ENCODE measurements at regions not wholly inside any gene's neighbourhood (a gene's known extent, or its start where the extent isn't known, plus 50 kb on each side); places are given as distances from the start of the nearest gene placed in this dataset.

GRCh38 chr9:38288502-38288901 is 104.0 kb upstream of the ALDH1B1 start:
- Histone ChIP-seq H3K36me3 (ENCODE audit: control insufficient read depth, insufficient read depth, low read length) (no peaks in the 10 kb centered on the region), H3K56ac (ENCODE audit: low read length) (no peak overlapping the region), H3K79me2 (ENCODE audit: control insufficient read depth, insufficient read depth, low read length) (no peaks in the 10 kb centered on the region), H3K23ac (ENCODE audit: low read length) (no peak overlapping the region), H3K4ac (ENCODE audit: low read depth, low read length) (no peak overlapping the region), H3K4me3 (ENCODE audit: low read length) (no peak overlapping the region), H2BK120ac (ENCODE audit: low read depth, low read length) (no peak overlapping the region), H3K27ac (ENCODE audit: low read depth, low read length) (no peak overlapping the region), H4K8ac (ENCODE audit: low read depth, low read length) (no peak overlapping the region), H3K18ac (ENCODE audit: low read length) (no peak overlapping the region), H2BK15ac (replicated peaks; ENCODE audit: low read depth) (no peak overlapping the region), H3K4me1 (ENCODE audit: control insufficient read depth, low read depth, low read length) (no peaks in the 10 kb centered on the region), H4K5ac (ENCODE audit: low read length) (no peak overlapping the region), H3K9ac (ENCODE audit: low read length) (no peak overlapping the region), H2AK5ac (ENCODE audit: low read length) (no peak overlapping the region), H3K27me3 (ENCODE audit: insufficient read depth, low read length, poor library complexity) (no peaks in the 10 kb centered on the region), H2BK5ac (ENCODE audit: low read length) (no peak overlapping the region), H3K4me2 (ENCODE audit: low read length) (no peak overlapping the region), H3K79me1 (ENCODE audit: low read length) (no peaks in the 10 kb centered on the region)
- DNase-seq, result no peak
- no CpG with 5 or more reads among the region's 2 CpGs for WGBS (ENCODE audit: extremely low coverage, insufficient coverage, low lambda C conversion rate)

DNA sequence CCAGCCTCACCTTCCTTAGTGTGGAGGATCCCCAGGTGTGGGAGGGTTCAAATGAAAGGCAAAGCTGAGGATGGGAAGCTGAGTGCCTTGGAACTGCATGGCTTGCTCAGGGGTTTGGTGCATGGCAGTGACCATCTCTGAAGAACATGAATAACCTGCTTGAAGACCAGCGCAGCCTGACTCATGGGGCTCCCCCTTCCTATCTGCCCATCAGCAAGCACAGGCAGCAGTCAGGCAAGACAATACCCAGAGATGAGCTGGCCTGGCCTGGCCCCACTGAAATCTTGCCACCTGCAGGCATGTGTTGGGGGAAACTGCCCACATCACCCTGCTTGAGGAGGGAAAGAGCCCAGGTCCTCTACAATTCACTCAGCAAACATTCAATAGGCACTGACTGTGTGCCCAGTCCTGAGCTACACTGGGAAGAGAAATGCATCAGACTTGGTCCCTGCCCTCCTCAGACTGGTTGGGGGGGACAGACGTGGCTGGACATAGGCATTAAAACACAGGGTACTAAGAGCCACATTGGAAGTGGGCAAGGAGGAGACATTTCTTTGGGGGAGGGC is 105.0 kb upstream of the ALDH1B1 start:
- Histone ChIP-seq H2BK5ac (ENCODE audit: low read length) (no peak overlapping the region), H3K18ac (ENCODE audit: low read length) (no peak overlapping the region), H3K4me2 (ENCODE audit: low read length) (no peak overlapping the region), H3K79me1 (ENCODE audit: low read length) (no peaks in the 10 kb centered on the region), H3K4ac (ENCODE audit: low read depth, low read length) (no peak overlapping the region), H3K56ac (ENCODE audit: low read length) (no peak overlapping the region), H4K5ac (ENCODE audit: low read length) (no peak overlapping the region), H2BK120ac (ENCODE audit: low read depth, low read length) (no peak overlapping the region), H3K36me3 (ENCODE audit: control insufficient read depth, insufficient read depth, low read length) (no peaks in the 10 kb centered on the region), H3K4me1 (ENCODE audit: control insufficient read depth, low read depth, low read length) (no peaks in the 10 kb centered on the region), H3K79me2 (ENCODE audit: control insufficient read depth, insufficient read depth, low read length) (no peaks in the 10 kb centered on the region), H2AK5ac (ENCODE audit: low read length) (no peak overlapping the region), H3K23ac (ENCODE audit: low read length) (no peak overlapping the region), H4K8ac (ENCODE audit: low read depth, low read length) (no peak overlapping the region), H3K27ac (ENCODE audit: low read depth, low read length) (no peak overlapping the region), H3K4me3 (ENCODE audit: low read length) (no peak overlapping the region), H3K27me3 (ENCODE audit: insufficient read depth, low read length, poor library complexity) (no peaks in the 10 kb centered on the region), H3K9ac (ENCODE audit: low read length) (no peak overlapping the region), H2BK15ac (replicated peaks; ENCODE audit: low read depth) (no peak overlapping the region)
- no CpG with 5 or more reads among the region's 2 CpGs for WGBS (ENCODE audit: extremely low coverage, insufficient coverage, low lambda C conversion rate)
- DNase-seq, result no peak

GRCh38 chr9:38286766-38287165 is 105.7 kb upstream of the ALDH1B1 start:
- H3K4me2 ChIP-seq (ENCODE audit: low read length), result no peak overlapping the region
- no peak overlapping the region for H2BK5ac ChIP-seq (ENCODE audit: low read length)
- H3K9ac ChIP-seq (ENCODE audit: low read length), result no peak overlapping the region
- H3K27ac ChIP-seq (ENCODE audit: low read depth, low read length), result no peak overlapping the region
- no peak overlapping the region for H3K56ac ChIP-seq (ENCODE audit: low read length)
- no peak overlapping the region for H4K8ac ChIP-seq (ENCODE audit: low read depth, low read length)
- no peak overlapping the region for H3K23ac ChIP-seq (ENCODE audit: low read length)
- no peaks in the 10 kb centered on the region for H3K4me1 ChIP-seq (ENCODE audit: control insufficient read depth, low read depth, low read length)
- no peak overlapping the region for H2BK15ac ChIP-seq (replicated peaks; ENCODE audit: low read depth)
- no peaks in the 10 kb centered on the region for H3K79me1 ChIP-seq (ENCODE audit: low read length)
- no peak overlapping the region for H2AK5ac ChIP-seq (ENCODE audit: low read length)
- H2BK120ac ChIP-seq (ENCODE audit: low read depth, low read length), result no peak overlapping the region
- H3K79me2 ChIP-seq (ENCODE audit: control insufficient read depth, insufficient read depth, low read length), result no peaks in the 10 kb centered on the region
- H3K36me3 ChIP-seq (ENCODE audit: control insufficient read depth, insufficient read depth, low read length), result no peaks in the 10 kb centered on the region
- no peak for DNase-seq
- no peaks in the 10 kb centered on the region for H3K27me3 ChIP-seq (ENCODE audit: insufficient read depth, low read length, poor library complexity)
- H4K5ac ChIP-seq (ENCODE audit: low read length), result no peak overlapping the region
- H3K4me3 ChIP-seq (ENCODE audit: low read length), result no peak overlapping the region
- H3K4ac ChIP-seq (ENCODE audit: low read depth, low read length), result no peak overlapping the region
- no CpG with 5 or more reads among the region's 2 CpGs for WGBS (ENCODE audit: extremely low coverage, insufficient coverage, low lambda C conversion rate)
- H3K18ac ChIP-seq (ENCODE audit: low read length), result no peak overlapping the region

- Histone ChIP-seq H3K27ac (ENCODE audit: low read depth, low read length) (no peak overlapping the region), H3K56ac (ENCODE audit: low read length) (no peak overlapping the region), H3K79me1 (ENCODE audit: low read length) (no peaks in the 10 kb centered on the region), H2AK5ac (ENCODE audit: low read length) (no peak overlapping the region), H4K8ac (ENCODE audit: low read depth, low read length) (no peak overlapping the region), H3K4me1 (ENCODE audit: control insufficient read depth, low read depth, low read length) (no peaks in the 10 kb centered on the region), H3K4me2 (ENCODE audit: low read length) (no peak overlapping the region), H3K9ac (ENCODE audit: low read length) (no peak overlapping the region), H3K36me3 (ENCODE audit: control insufficient read depth, insufficient read depth, low read length) (no peaks in the 10 kb centered on the region), H3K18ac (ENCODE audit: low read length) (no peak overlapping the region), H3K27me3 (ENCODE audit: insufficient read depth, low read length, poor library complexity) (no peaks in the 10 kb centered on the region), H2BK5ac (ENCODE audit: low read length) (no peak overlapping the region), H3K4me3 (ENCODE audit: low read length) (no peak overlapping the region), H3K4ac (ENCODE audit: low read depth, low read length) (no peak overlapping the region), H2BK120ac (ENCODE audit: low read depth, low read length) (no peak overlapping the region), H3K79me2 (ENCODE audit: control insufficient read depth, insufficient read depth, low read length) (no peaks in the 10 kb centered on the region), H4K5ac (ENCODE audit: low read length) (no peak overlapping the region), H3K23ac (ENCODE audit: low read length) (no peak overlapping the region), H2BK15ac (replicated peaks; ENCODE audit: low read depth) (no peak overlapping the region)
- peak; percentile 45 for DNase-seq
These were observed 106.1 kb upstream of the ALDH1B1 start for GRCh38 chr9:38286357-38286756.

DNA sequence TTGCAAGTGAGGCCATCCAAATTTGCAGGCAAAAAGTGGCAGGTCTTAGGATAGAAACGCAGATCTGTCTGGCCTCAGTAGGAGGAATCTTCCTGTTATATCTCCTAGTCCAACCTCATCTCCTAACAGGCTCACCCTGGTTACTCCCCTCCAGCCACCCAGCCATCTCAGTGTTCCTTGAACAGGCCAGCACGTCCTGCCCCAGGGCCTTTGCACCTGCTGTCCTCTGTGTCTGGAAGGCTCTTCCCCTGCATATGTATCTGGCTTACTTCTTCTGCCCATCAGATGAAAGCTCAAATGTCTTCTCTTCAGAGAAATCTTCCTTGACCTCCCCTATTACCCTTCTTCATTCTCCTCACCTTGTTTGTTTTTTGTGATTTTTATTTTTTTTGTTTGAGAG is 107.3 kb upstream of the ALDH1B1 start:
- Histone ChIP-seq H2BK5ac (ENCODE audit: low read length) (no peak overlapping the region), H3K36me3 (ENCODE audit: control insufficient read depth, insufficient read depth, low read length) (no peaks in the 10 kb centered on the region), H4K5ac (ENCODE audit: low read length) (no peak overlapping the region), H3K27ac (ENCODE audit: low read depth, low read length) (no peak overlapping the region), H3K4me1 (ENCODE audit: control insufficient read depth, low read depth, low read length) (no peaks in the 10 kb centered on the region), H3K23ac (ENCODE audit: low read length) (no peak overlapping the region), H3K18ac (ENCODE audit: low read length) (no peak overlapping the region), H3K9ac (ENCODE audit: low read length) (no peak overlapping the region), H2BK120ac (ENCODE audit: low read depth, low read length) (no peak overlapping the region), H2AK5ac (ENCODE audit: low read length) (no peak overlapping the region), H2BK15ac (replicated peaks; ENCODE audit: low read depth) (no peak overlapping the region), H3K79me2 (ENCODE audit: control insufficient read depth, insufficient read depth, low read length) (no peaks in the 10 kb centered on the region), H3K27me3 (ENCODE audit: insufficient read depth, low read length, poor library complexity) (no peaks in the 10 kb centered on the region), H3K4ac (ENCODE audit: low read depth, low read length) (no peak overlapping the region), H3K56ac (ENCODE audit: low read length) (no peak overlapping the region), H4K8ac (ENCODE audit: low read depth, low read length) (no peak overlapping the region), H3K79me1 (ENCODE audit: low read length) (no peaks in the 10 kb centered on the region), H3K4me3 (ENCODE audit: low read length) (no peak overlapping the region), H3K4me2 (ENCODE audit: low read length) (no peak overlapping the region)
- WGBS (ENCODE audit: extremely low coverage, insufficient coverage, low lambda C conversion rate), result no CpG with 5 or more reads among the region's 2 CpGs
- no peak for DNase-seq

GRCh38 chr9:38284588-38285051 is 107.9 kb upstream of the ALDH1B1 start:
- H3K4me3 ChIP-seq (ENCODE audit: low read length), result no peak overlapping the region
- no CpG with 5 or more reads among the region's 10 CpGs for WGBS (ENCODE audit: extremely low coverage, insufficient coverage, low lambda C conversion rate)

More at GRCh38 chr9:38284588-38285051, 107.9 kb upstream of the ALDH1B1 start:
- Histone ChIP-seq H3K56ac (ENCODE audit: low read length) (no peak overlapping the region), H3K79me2 (ENCODE audit: control insufficient read depth, insufficient read depth, low read length) (no peaks in the 10 kb centered on the region), H2AK5ac (ENCODE audit: low read length) (no peak overlapping the region), H3K4me2 (ENCODE audit: low read length) (no peak overlapping the region), H3K9ac (ENCODE audit: low read length) (no peak overlapping the region), H2BK5ac (ENCODE audit: low read length) (no peak overlapping the region), H2BK120ac (ENCODE audit: low read depth, low read length) (no peak overlapping the region), H3K79me1 (ENCODE audit: low read length) (no peaks in the 10 kb centered on the region), H4K5ac (ENCODE audit: low read length) (no peak overlapping the region), H2BK15ac (replicated peaks; ENCODE audit: low read depth) (no peak overlapping the region), H3K4ac (ENCODE audit: low read depth, low read length) (no peak overlapping the region), H3K27me3 (ENCODE audit: insufficient read depth, low read length, poor library complexity) (no peaks in the 10 kb centered on the region), H3K23ac (ENCODE audit: low read length) (no peak overlapping the region), H4K8ac (ENCODE audit: low read depth, low read length) (no peak overlapping the region), H3K18ac (ENCODE audit: low read length) (no peak overlapping the region), H3K4me1 (ENCODE audit: control insufficient read depth, low read depth, low read length) (no peaks in the 10 kb centered on the region), H3K27ac (ENCODE audit: low read depth, low read length) (no peak overlapping the region), H3K36me3 (ENCODE audit: control insufficient read depth, insufficient read depth, low read length) (no peaks in the 10 kb centered on the region)
- DNase-seq, result no peak

Measured in mesendoderm (in vitro differentiated cells).